Trophoblast cell (in vitro differentiated cells and primary cell): ENCODE measurements at regions not wholly inside any gene's neighbourhood (a gene's known extent, or its start where the extent isn't known, plus 50 kb on each side); places are given as distances from the start of the nearest gene placed in this dataset.

ENCODE experiments used
- DNase-seq, 2 donors: peaks; one replicate each; pipeline ENCODE4 v3.0.0-alpha.2; 2016
- H2AFZ ChIP-seq: 2 replicates; pipeline ENCODE4 v1.6.1; 2013; ENCODE audit warnings: low read length, moderate library complexity, mild to moderate bottlenecking; ENCODE audit not compliant: insufficient read depth, poor library complexity
- H2AK5ac ChIP-seq: 2 replicates; pipeline ENCODE4 v1.6.1; 2013; ENCODE audit warnings: mild to moderate bottlenecking, low read length
- H2BK120ac ChIP-seq: 2 replicates; pipeline ENCODE4 v1.6.1; 2013; ENCODE audit warnings: low read length, mild to moderate bottlenecking, moderate library complexity; ENCODE audit not compliant: insufficient read depth, poor library complexity
- H2BK12ac ChIP-seq: 2 replicates; pipeline ENCODE4 v1.6.1; 2013; ENCODE audit warnings: mild to moderate bottlenecking, low read length, moderate library complexity
- H2BK5ac ChIP-seq: 2 replicates; pipeline ENCODE4 v1.6.1; 2013; ENCODE audit warnings: low read length, low read depth, moderate library complexity, mild to moderate bottlenecking; ENCODE audit not compliant: poor library complexity
- H3K14ac ChIP-seq: 2 replicates; pipeline ENCODE4 v1.6.1; 2013; ENCODE audit warnings: mild to moderate bottlenecking, low read length
- H3K18ac ChIP-seq: 2 replicates; pipeline ENCODE4 v1.6.1; 2013; ENCODE audit warnings: mild to moderate bottlenecking, low read length
- H3K23ac ChIP-seq: 2 replicates; pipeline ENCODE4 v1.6.1; 2013; ENCODE audit warnings: low read length
- H3K27ac ChIP-seq: 2 replicates; pipeline ENCODE4 v1.5.1; 2013; ENCODE audit warnings: low read depth, mild to moderate bottlenecking, inconsistent platforms, low read length, moderate library complexity
- H3K27me3 ChIP-seq: 2 replicates; pipeline ENCODE4 v1.6.1; 2013; ENCODE audit warnings: inconsistent platforms, mild to moderate bottlenecking, low read length, moderate library complexity; ENCODE audit not compliant: insufficient read depth
- H3K36me3 ChIP-seq, 2 experiments: 1 replicate in 1 of 2; 2 replicates in 1 of 2; pipeline ENCODE4 v1.6.1; 2013; ENCODE audit warnings: low read length in 2 of 2, mild to moderate bottlenecking in 2 of 2, moderate library complexity in 1 of 2; ENCODE audit not compliant: insufficient read depth in 2 of 2, control insufficient read depth in 1 of 2
- H3K4ac ChIP-seq: 2 replicates; pipeline ENCODE4 v1.6.1; 2013; ENCODE audit warnings: low read depth, mild to moderate bottlenecking, low read length, moderate library complexity
- H3K4me1 ChIP-seq, 2 experiments: 1 replicate in 1 of 2; 2 replicates in 1 of 2; pipeline ENCODE4 v1.6.1; 2013; ENCODE audit warnings: low read length in 2 of 2, mild to moderate bottlenecking in 2 of 2, moderate library complexity in 1 of 2; ENCODE audit not compliant: insufficient read depth in 2 of 2, control insufficient read depth in 1 of 2
- H3K4me2 ChIP-seq: 2 replicates; pipeline ENCODE4 v1.6.1; 2013; ENCODE audit warnings: inconsistent platforms, mild to moderate bottlenecking, low read length, moderate library complexity
- H3K4me3 ChIP-seq: 2 replicates; pipeline ENCODE4 v1.5.1; 2013; ENCODE audit warnings: mild to moderate bottlenecking, low read depth, low read length, inconsistent platforms
- H3K79me1 ChIP-seq: one replicate; pipeline ENCODE4 v1.6.1; 2013; ENCODE audit warnings: low read length
- H3K79me2 ChIP-seq: 2 replicates; pipeline ENCODE4 v1.6.1; 2013; ENCODE audit warnings: low read length, mild to moderate bottlenecking; ENCODE audit not compliant: control insufficient read depth, insufficient read depth, poor library complexity
- H3K9ac ChIP-seq: 2 replicates; pipeline ENCODE4 v1.6.1; 2013; ENCODE audit warnings: mild to moderate bottlenecking, low read length
- H3K9me3 ChIP-seq: 2 replicates; pipeline ENCODE4 v1.6.1; 2013; ENCODE audit warnings: low read depth, mild to moderate bottlenecking, control low read depth, inconsistent platforms, low read length; ENCODE audit not compliant: insufficient read depth
- H4K12ac ChIP-seq: 2 replicates; pipeline ENCODE4 v1.6.1; 2013; ENCODE audit warnings: low read depth, mild to moderate bottlenecking, low read length, moderate library complexity
- H4K8ac ChIP-seq: 2 replicates; pipeline ENCODE4 v1.6.1; 2013; ENCODE audit warnings: low read depth, mild to moderate bottlenecking, low read length, moderate library complexity
- H4K91ac ChIP-seq: one replicate; pipeline ENCODE4 v1.6.1; 2013; ENCODE audit warnings: low read depth, mild to moderate bottlenecking, low read length, moderate library complexity
- WGBS: extraction: QIAGEN DNeasy Blood & Tissue Kit; methylation state at CpG from one replicate; pipeline ENCODE4 v1.1.7; 2013; ENCODE audit warnings: missing lambda C conversion rate; ENCODE audit not compliant: insufficient read length, insufficient coverage; ENCODE audit errors: extremely low coverage; 5-methylcytosine and 5-hydroxymethylcytosine counted together

- no peak overlapping the region for H3K4me3 ChIP-seq
- no peak overlapping the region for H3K4ac ChIP-seq
- no peak overlapping the region for H2BK120ac ChIP-seq
- H3K36me3 ChIP-seq = no peaks in the 10 kb centered on the region
- no peak overlapping the region for H4K12ac ChIP-seq
- H2AK5ac ChIP-seq = no peak overlapping the region
- DNase-seq = no peak
- H4K8ac ChIP-seq = no peak overlapping the region
- H3K9me3 ChIP-seq = peaks cover 7% of the 10 kb centered on the region
- no peak overlapping the region for H3K27ac ChIP-seq
- H3K79me1 ChIP-seq = no peaks in the 10 kb centered on the region
- H2AFZ ChIP-seq = no peak overlapping the region
- no peaks in the 10 kb centered on the region for H3K79me2 ChIP-seq
- no peaks in the 10 kb centered on the region for H3K4me1 ChIP-seq
- H3K23ac ChIP-seq = no peak overlapping the region
- no peaks in the 10 kb centered on the region for H3K27me3 ChIP-seq
- no peak overlapping the region for H3K14ac ChIP-seq
- no peak overlapping the region for H2BK12ac ChIP-seq
- no CpG with 5 or more reads among the region's 3 CpGs for WGBS
- no peak overlapping the region for H3K18ac ChIP-seq
- no peak overlapping the region for H3K4me2 ChIP-seq
- no peak overlapping the region for H4K91ac ChIP-seq
- no peak overlapping the region for H3K9ac ChIP-seq
- no peak overlapping the region for H2BK5ac ChIP-seq
Observed at GRCh38 chr14:94853920-94854319, 84.0 kb upstream of the GSC start.

DNA sequence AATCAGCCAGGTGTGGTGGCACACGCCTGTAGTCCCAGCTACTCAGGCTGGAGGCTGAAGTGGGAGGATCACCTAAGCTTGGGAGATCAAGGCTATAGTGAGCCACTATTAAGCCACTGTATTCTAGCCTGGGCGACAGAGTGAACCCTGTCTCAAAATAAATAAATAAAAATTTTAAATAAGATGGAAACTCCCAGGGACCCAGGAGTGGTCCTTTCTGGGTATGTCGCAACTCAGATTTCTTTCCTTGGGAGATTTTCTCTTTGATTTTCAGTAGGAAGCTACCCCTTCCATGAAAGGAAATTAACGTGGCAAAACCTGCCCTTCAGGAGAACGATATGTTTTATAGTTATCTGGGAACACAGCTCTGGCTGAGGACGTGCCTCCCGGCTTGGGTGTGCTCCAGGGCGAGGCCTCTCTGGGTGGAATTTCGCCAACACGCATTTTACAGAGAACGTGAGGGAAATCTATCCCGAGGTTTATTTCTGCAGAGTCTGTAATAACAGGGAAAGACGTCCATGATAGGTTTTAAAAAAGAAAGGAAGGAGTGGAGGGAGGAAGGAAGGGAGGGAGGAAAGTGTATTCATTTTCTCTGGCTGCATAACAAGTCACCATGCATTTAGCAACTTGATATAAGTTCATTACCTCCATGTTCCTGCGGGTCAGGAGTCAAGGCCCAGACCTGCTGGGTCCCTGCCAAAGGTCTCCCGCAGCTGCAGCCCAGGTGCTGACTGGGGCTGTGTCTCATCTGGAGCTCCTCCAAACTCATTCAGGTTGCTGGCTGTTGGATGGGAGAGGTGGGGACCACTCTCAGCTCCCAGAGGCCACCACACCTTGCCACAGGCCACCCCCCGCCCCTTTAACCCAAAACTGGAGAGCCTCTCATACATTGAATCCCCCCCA is 80.6 kb upstream of the GSC start:
- H3K4me2 ChIP-seq = no peak overlapping the region
- H3K18ac ChIP-seq = no peak overlapping the region
- no peaks in the 10 kb centered on the region for H3K27me3 ChIP-seq
- no peak overlapping the region for H2AFZ ChIP-seq
- H2BK120ac ChIP-seq = no peak overlapping the region
- H3K14ac ChIP-seq = no peak overlapping the region
- H3K27ac ChIP-seq = no peak overlapping the region
- H4K12ac ChIP-seq = no peak overlapping the region
- no peaks in the 10 kb centered on the region for H3K36me3 ChIP-seq
- H3K4me1 ChIP-seq = no peaks in the 10 kb centered on the region
- no peak overlapping the region for H3K23ac ChIP-seq
- no peak overlapping the region for H2AK5ac ChIP-seq
- H2BK12ac ChIP-seq = no peak overlapping the region
- no peaks in the 10 kb centered on the region for H3K79me2 ChIP-seq
- peaks cover 7% of the 10 kb centered on the region for H3K9me3 ChIP-seq
- no peak overlapping the region for H2BK5ac ChIP-seq
- H4K91ac ChIP-seq = no peak overlapping the region
- DNase-seq = no peak
- no peaks in the 10 kb centered on the region for H3K79me1 ChIP-seq
- no peak overlapping the region for H3K9ac ChIP-seq
- no CpG with 5 or more reads among the region's 16 CpGs for WGBS
- no peak overlapping the region for H3K4ac ChIP-seq
- H4K8ac ChIP-seq = no peak overlapping the region
- H3K4me3 ChIP-seq = no peak overlapping the region

GRCh38 chr14:94844593-94845152 is 74.8 kb upstream of the GSC start:
- Histone ChIP-seq H3K4me1 (no peaks in the 10 kb centered on the region), H3K4me2 (no peak overlapping the region), H3K23ac (no peak overlapping the region), H3K14ac (no peak overlapping the region), H3K79me2 (no peaks in the 10 kb centered on the region), H4K91ac (no peak overlapping the region), H2AK5ac (no peak overlapping the region), H3K9me3 (peaks cover 1% of the 10 kb centered on the region), H3K79me1 (no peaks in the 10 kb centered on the region), H4K8ac (no peak overlapping the region), H3K18ac (no peak overlapping the region), H2BK120ac (no peak overlapping the region), H3K4ac (no peak overlapping the region), H2AFZ (no peak overlapping the region), H3K4me3 (no peak overlapping the region), H3K27ac (no peak overlapping the region), H4K12ac (no peak overlapping the region), H3K9ac (no peak overlapping the region), H3K27me3 (no peaks in the 10 kb centered on the region), H2BK5ac (no peak overlapping the region), H2BK12ac (no peak overlapping the region), H3K36me3 (no peaks in the 10 kb centered on the region)
- no CpG with 5 or more reads among the region's 10 CpGs for WGBS
- no peak for DNase-seq

GRCh38 chr14:94840467-94840866 is 70.6 kb upstream of the GSC start:
- no CpG with 5 or more reads among the region's 6 CpGs for WGBS
- Histone ChIP-seq H2BK12ac (no peak overlapping the region), H3K4me1 (peaks cover 0 to 4% of the 10 kb centered on the region in 2 experiments)

More at GRCh38 chr14:94840467-94840866, 70.6 kb upstream of the GSC start:
- no peak overlapping the region for H4K12ac ChIP-seq
- H3K27ac ChIP-seq = no peak overlapping the region
- H2BK5ac ChIP-seq = no peak overlapping the region
- DNase-seq = no peak
- H4K91ac ChIP-seq = no peak overlapping the region
- no peak overlapping the region for H3K14ac ChIP-seq
- no peak overlapping the region for H2BK120ac ChIP-seq
- H3K4ac ChIP-seq = no peak overlapping the region
- H3K23ac ChIP-seq = no peak overlapping the region
- no peaks in the 10 kb centered on the region for H3K27me3 ChIP-seq
- H3K79me2 ChIP-seq = no peaks in the 10 kb centered on the region
- H3K9ac ChIP-seq = no peak overlapping the region
- H2AK5ac ChIP-seq = no peak overlapping the region
- H3K4me3 ChIP-seq = no peak overlapping the region
- H3K18ac ChIP-seq = no peak overlapping the region
- H3K9me3 ChIP-seq = peaks cover under 1% of the 10 kb centered on the region
- H3K4me2 ChIP-seq = no peak overlapping the region
- H3K79me1 ChIP-seq = no peaks in the 10 kb centered on the region
- no peak overlapping the region for H2AFZ ChIP-seq
- H3K36me3 ChIP-seq = no peaks in the 10 kb centered on the region
- H4K8ac ChIP-seq = no peak overlapping the region
